GM10266 (cell line): ENCODE measurements at regions not wholly inside any gene's neighbourhood (a gene's known extent, or its start where the extent isn't known, plus 50 kb on each side); places are given as distances from the start of the nearest gene placed in this dataset.
"Not testable (repeated sequence)": the region's sequence is repeated elsewhere in the genome, so short reads cannot be mapped to it uniquely, and the experiment has no call there.

Experiments used
- DNase-seq: peaks from one replicate; pipeline ENCODE4 v3.0.0; 2012; ENCODE audit errors: extremely low spot score
- CTCF ChIP-seq: IDR thresholded peaks from 2 replicates; pipeline ENCODE4 v1.5.1; 2012; ENCODE audit warnings: mild to moderate bottlenecking, low read depth; ENCODE audit not compliant: control insufficient read depth, insufficient read depth; ENCODE audit errors: missing control alignments

- no peak for DNase-seq
- no peak for TF ChIP-seq CTCF
Observed at GRCh38 chr13:50170447-50171037, 155.3 kb downstream of the KCNRG start.

GRCh38 chr13:50171590-50172282 lies 156.5 kb downstream of the KCNRG start:
- TF ChIP-seq CTCF = no peak
- DNase-seq = no peak

GRCh38 chr13:50173045-50173444 lies 157.8 kb downstream of the KCNRG start:
- not testable (repeated sequence) for DNase-seq

- DNase-seq = no peak
- no peak for TF ChIP-seq CTCF
Observed at GRCh38 chr13:50174630-50175029, 159.4 kb downstream of the KCNRG start.

- TF ChIP-seq CTCF = no peak
- DNase-seq = no peak
Observed at GRCh38 chr13:50179977-50180376, 164.7 kb downstream of the KCNRG start.

GRCh38 chr13:50185769-50186763 lies 170.8 kb downstream of the KCNRG start:
- not testable (repeated sequence) for DNase-seq

GRCh38 chr13:50187352-50188029 lies 172.2 kb downstream of the KCNRG start:
- TF ChIP-seq CTCF = no peak
- DNase-seq = no peak
